ENCODE measurements at regions not wholly inside any gene's neighbourhood (a gene's known extent, or its start where the extent isn't known, plus 50 kb on each side); places are given as distances from the start of the nearest gene placed in this dataset.

DNA sequence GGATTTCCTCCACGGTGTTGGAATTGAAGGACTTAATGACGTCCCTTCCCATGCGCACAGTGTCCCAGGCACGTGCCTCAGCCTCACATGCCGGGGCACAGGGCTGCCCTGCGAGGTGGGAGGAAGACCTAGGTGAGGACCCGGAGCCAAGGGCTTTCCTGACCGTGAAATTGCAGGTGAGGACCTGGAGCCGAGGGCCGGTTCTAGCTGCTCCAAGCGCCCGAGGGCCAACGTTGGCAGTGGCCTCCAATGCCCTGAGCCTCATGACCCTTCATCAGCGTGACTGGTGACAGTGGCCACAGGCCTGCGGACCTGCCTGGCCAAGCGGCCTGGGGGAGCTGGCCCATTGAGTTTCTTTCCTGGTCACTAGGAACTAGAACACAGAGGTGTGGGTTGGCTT lies 338.2 kb upstream of the MYT1L start:
- no peak overlapping the region for H3K27ac ChIP-seq (ENCODE audit: low read depth in 1 of 2, low read length in 2 of 2)
- H3K9ac ChIP-seq (ENCODE audit: low read depth in 1 of 2, low read length in 2 of 2): no peak overlapping the region
- TF ChIP-seq ZBTB33 (IDR thresholded peaks at IDR 0.05) (no peak), JUND (IDR thresholded peaks at IDR 0.05) (no peak), REST (IDR thresholded peaks at IDR 0.05) (no peak)
- no peaks in the 10 kb centered on the region for H3K4me1 ChIP-seq (ENCODE audit: control insufficient read depth in 4 of 4, insufficient read depth in 4 of 4, low read length in 3 of 4)
- no peaks in the 10 kb centered on the region for H3K9me3 ChIP-seq (ENCODE audit: control insufficient read depth in 4 of 4, low read length in 3 of 4)
- no peak overlapping the region for H3K4me3 ChIP-seq (ENCODE audit: low read depth in 1 of 3, low read length in 3 of 3)
- 89% methylated on average over 16 of the region's 16 CpGs for WGBS
- H3K36me3 ChIP-seq (ENCODE audit: control insufficient read depth in 4 of 4, insufficient read depth in 3 of 4, low read depth in 1 of 4, low read length in 3 of 4): no peaks in the 10 kb centered on the region
- DNase-seq (ENCODE audit: low spot score): no peak
- peaks cover 0 to 3% (median under 1%) of the 10 kb centered on the region in 4 donors for H3K27me3 ChIP-seq (ENCODE audit: control insufficient read depth in 4 of 4, insufficient read depth in 4 of 4, low read length in 3 of 4)

GRCh38 chr2:2668681-2669265 lies 337.7 kb upstream of the MYT1L start:
- no peak for DNase-seq (ENCODE audit: low spot score)
- TF ChIP-seq FOXA1 (IDR thresholded peaks at IDR 0.05) (no peak), RAD21 (IDR thresholded peaks at IDR 0.05) (no peak), EGR1 (IDR thresholded peaks at IDR 0.05; ENCODE audit: low read depth in 2 of 2) (no peak), MAX (IDR thresholded peaks at IDR 0.05) (no peak), FOXA2 (IDR thresholded peaks at IDR 0.05) (no peak), NR2F2 (IDR thresholded peaks at IDR 0.05) (no peak), SP1 (IDR thresholded peaks at IDR 0.05) (no peak), RXRA (IDR thresholded peaks at IDR 0.05) (no peak), GABPA (IDR thresholded peaks at IDR 0.05 in 1 of 2, conservative IDR thresholded peaks at IDR 0.05 in 1 of 2) (no peak), ATF3 (IDR thresholded peaks at IDR 0.05) (no peak), JUND (IDR thresholded peaks at IDR 0.05) (no peak), HNF4G (IDR thresholded peaks at IDR 0.05) (no peak), HNF4A (conservative IDR thresholded peaks at IDR 0.05) (no peak), YY1 (IDR thresholded peaks at IDR 0.05) (no peak), ZBTB33 (IDR thresholded peaks at IDR 0.05) (no peak), TAF1 (conservative IDR thresholded peaks at IDR 0.05) (no peak)
- TF ChIP-seq, protein P1, sequence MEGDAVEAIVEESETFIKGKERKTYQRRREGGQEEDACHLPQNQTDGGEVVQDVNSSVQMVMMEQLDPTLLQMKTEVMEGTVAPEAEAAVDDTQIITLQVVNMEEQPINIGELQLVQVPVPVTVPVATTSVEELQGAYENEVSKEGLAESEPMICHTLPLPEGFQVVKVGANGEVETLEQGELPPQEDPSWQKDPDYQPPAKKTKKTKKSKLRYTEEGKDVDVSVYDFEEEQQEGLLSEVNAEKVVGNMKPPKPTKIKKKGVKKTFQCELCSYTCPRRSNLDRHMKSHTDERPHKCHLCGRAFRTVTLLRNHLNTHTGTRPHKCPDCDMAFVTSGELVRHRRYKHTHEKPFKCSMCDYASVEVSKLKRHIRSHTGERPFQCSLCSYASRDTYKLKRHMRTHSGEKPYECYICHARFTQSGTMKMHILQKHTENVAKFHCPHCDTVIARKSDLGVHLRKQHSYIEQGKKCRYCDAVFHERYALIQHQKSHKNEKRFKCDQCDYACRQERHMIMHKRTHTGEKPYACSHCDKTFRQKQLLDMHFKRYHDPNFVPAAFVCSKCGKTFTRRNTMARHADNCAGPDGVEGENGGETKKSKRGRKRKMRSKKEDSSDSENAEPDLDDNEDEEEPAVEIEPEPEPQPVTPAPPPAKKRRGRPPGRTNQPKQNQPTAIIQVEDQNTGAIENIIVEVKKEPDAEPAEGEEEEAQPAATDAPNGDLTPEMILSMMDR (IDR thresholded peaks at IDR 0.05; ENCODE audit: low read depth, low read length, missing input control): no peak
- H3K27me3 ChIP-seq (ENCODE audit: control insufficient read depth in 4 of 4, insufficient read depth in 4 of 4, low read length in 3 of 4): peaks cover 0 to 7% (median under 1%) of the 10 kb centered on the region in 4 donors
- 92% methylated on average over 21 of the region's 21 CpGs for WGBS
- no peak overlapping the region for H3K4me3 ChIP-seq (ENCODE audit: low read depth in 1 of 3, low read length in 3 of 3)
- no peaks in the 10 kb centered on the region for H3K9me3 ChIP-seq (ENCODE audit: control insufficient read depth in 4 of 4, low read length in 3 of 4)
- H3K36me3 ChIP-seq (ENCODE audit: control insufficient read depth in 4 of 4, insufficient read depth in 3 of 4, low read depth in 1 of 4, low read length in 3 of 4): no peaks in the 10 kb centered on the region
- no peaks in the 10 kb centered on the region for H3K4me1 ChIP-seq (ENCODE audit: control insufficient read depth in 4 of 4, insufficient read depth in 4 of 4, low read length in 3 of 4)
- H3K27ac ChIP-seq (ENCODE audit: low read depth in 1 of 2, low read length in 2 of 2): no peak overlapping the region
- no peak overlapping the region for H3K9ac ChIP-seq (ENCODE audit: low read depth in 1 of 2, low read length in 2 of 2)

Data from liver (tissue), 8 donors.